Immature natural killer cell (primary cell): ENCODE measurements at regions not wholly inside any gene's neighbourhood (a gene's known extent, or its start where the extent isn't known, plus 50 kb on each side); places are given as distances from the start of the nearest gene placed in this dataset.
"Not testable (repeated sequence)": the region's sequence is repeated elsewhere in the genome, so short reads cannot be mapped to it uniquely, and the experiment has no call there.

Experiments
- DNase-seq, 3 donors: peaks; one replicate each; pipeline ENCODE4 v3.0.0; 2022; ENCODE audit warnings: mixed read lengths in 1 of 3
- H3K27ac Mint-ChIP-seq, 6 donors: one replicate each; pipeline ENCODE4 v1.8.0; 2020; ENCODE audit warnings: mixed read lengths in 6 of 6, mild to moderate bottlenecking in 5 of 6, inconsistent platforms in 4 of 6, moderate library complexity in 3 of 6
- H3K27me3 Mint-ChIP-seq, 3 donors: one replicate each; pipeline ENCODE4 v1.8.0; 2020 to 2021; ENCODE audit warnings: low read depth in 3 of 3, mild to moderate bottlenecking in 3 of 3, mixed read lengths in 3 of 3, moderate library complexity in 3 of 3, inconsistent platforms in 1 of 3
- H3K36me3 Mint-ChIP-seq, 3 donors: one replicate each; pipeline ENCODE4 v1.8.0; 2020; ENCODE audit warnings: mixed read lengths in 3 of 3, inconsistent platforms in 2 of 3, mild to moderate bottlenecking in 2 of 3
- H3K4me1 Mint-ChIP-seq, 2 donors: one replicate each; pipeline ENCODE4 v1.8.0; 2020; ENCODE audit warnings: inconsistent platforms in 2 of 2, mild to moderate bottlenecking in 2 of 2, mixed read lengths in 2 of 2, moderate library complexity in 1 of 2
- H3K4me3 Mint-ChIP-seq, 5 donors: one replicate each; pipeline ENCODE4 v1.8.0; 2020; ENCODE audit warnings: mild to moderate bottlenecking in 5 of 5, mixed read lengths in 5 of 5, inconsistent platforms in 3 of 5, moderate library complexity in 3 of 5
- H3K9me3 Mint-ChIP-seq, 6 donors: one replicate each; pipeline ENCODE4 v1.8.0; 2020; ENCODE audit warnings: mild to moderate bottlenecking in 6 of 6, mixed read lengths in 6 of 6, inconsistent platforms in 4 of 6, moderate library complexity in 3 of 6

- Mint-ChIP-seq H3K36me3 (peaks cover 0 to 13% (median 0%) of the 10 kb centered on the region in 3 donors), H3K9me3 (peaks cover 48 to 77% (median 59%) of the 10 kb centered on the region in 6 donors)
- DNase-seq, H3K27ac Mint-ChIP-seq, H3K4me1 Mint-ChIP-seq, H3K27me3 Mint-ChIP-seq, H3K4me3 Mint-ChIP-seq: not testable (repeated sequence)
Measured at GRCh38 chr22:10749423-10749822, 4778.6 kb upstream of the OR11H1 start.

- not testable (repeated sequence) for H3K27me3 Mint-ChIP-seq, H3K27ac Mint-ChIP-seq, DNase-seq, H3K4me3 Mint-ChIP-seq, H3K36me3 Mint-ChIP-seq, H3K4me1 Mint-ChIP-seq
- H3K9me3 Mint-ChIP-seq, result peaks cover 41 to 83% (median 67%) of the 10 kb centered on the region in 6 donors
Measured at GRCh38 chr22:10753566-10753965, 4774.4 kb upstream of the OR11H1 start.

GRCh38 chr22:10755350-10755749 lies 4772.6 kb upstream of the OR11H1 start:
- not testable (repeated sequence) for DNase-seq, H3K27ac Mint-ChIP-seq, H3K4me3 Mint-ChIP-seq, H3K27me3 Mint-ChIP-seq, H3K4me1 Mint-ChIP-seq, H3K36me3 Mint-ChIP-seq
- peaks cover 35 to 80% (median 64%) of the 10 kb centered on the region in 6 donors for H3K9me3 Mint-ChIP-seq

GRCh38 chr22:10760418-10760817 lies 4767.6 kb upstream of the OR11H1 start:
- not testable (repeated sequence) for H3K27me3 Mint-ChIP-seq, H3K4me3 Mint-ChIP-seq, DNase-seq, H3K36me3 Mint-ChIP-seq, H3K4me1 Mint-ChIP-seq, H3K27ac Mint-ChIP-seq
- peaks cover 27 to 87% (median 67%) of the 10 kb centered on the region in 6 donors for H3K9me3 Mint-ChIP-seq

- peaks cover 29 to 88% (median 59%) of the 10 kb centered on the region in 6 donors for H3K9me3 Mint-ChIP-seq
- not testable (repeated sequence) for H3K4me1 Mint-ChIP-seq, H3K27me3 Mint-ChIP-seq, H3K36me3 Mint-ChIP-seq, DNase-seq, H3K4me3 Mint-ChIP-seq, H3K27ac Mint-ChIP-seq
Measured at GRCh38 chr22:10766320-10766719, 4761.7 kb upstream of the OR11H1 start.

- not testable (repeated sequence) for H3K4me3 Mint-ChIP-seq, H3K27ac Mint-ChIP-seq, H3K27me3 Mint-ChIP-seq, DNase-seq, H3K4me1 Mint-ChIP-seq, H3K36me3 Mint-ChIP-seq
- H3K9me3 Mint-ChIP-seq, result peaks cover 26 to 81% (median 58%) of the 10 kb centered on the region in 6 donors
Measured at GRCh38 chr22:10768875-10769274, 4759.1 kb upstream of the OR11H1 start.

GRCh38 chr22:10771744-10772143 lies 4756.2 kb upstream of the OR11H1 start:
- not testable (repeated sequence) for H3K4me1 Mint-ChIP-seq, H3K36me3 Mint-ChIP-seq, H3K4me3 Mint-ChIP-seq, DNase-seq, H3K27ac Mint-ChIP-seq, H3K27me3 Mint-ChIP-seq
- H3K9me3 Mint-ChIP-seq, result peaks cover 27 to 84% (median 68%) of the 10 kb centered on the region in 6 donors

- not testable (repeated sequence) for H3K27me3 Mint-ChIP-seq, H3K36me3 Mint-ChIP-seq, H3K4me3 Mint-ChIP-seq, H3K27ac Mint-ChIP-seq, DNase-seq, H3K4me1 Mint-ChIP-seq
- peaks cover 33 to 82% (median 67%) of the 10 kb centered on the region in 6 donors for H3K9me3 Mint-ChIP-seq
Measured at GRCh38 chr22:10773341-10773740, 4754.7 kb upstream of the OR11H1 start.

GRCh38 chr22:10775601-10776357 lies 4752.2 kb upstream of the OR11H1 start:
- not testable (repeated sequence) for H3K27me3 Mint-ChIP-seq
- peaks cover 43 to 83% (median 79%) of the 10 kb centered on the region in 6 donors for H3K9me3 Mint-ChIP-seq

GRCh38 chr22:10776358-10776729 lies 4751.6 kb upstream of the OR11H1 start:
- not testable (repeated sequence) for H3K4me3 Mint-ChIP-seq, H3K27me3 Mint-ChIP-seq, H3K27ac Mint-ChIP-seq, H3K4me1 Mint-ChIP-seq, DNase-seq
- H3K9me3 Mint-ChIP-seq, result peaks cover 47 to 87% (median 81%) of the 10 kb centered on the region in 6 donors
- H3K36me3 Mint-ChIP-seq, result peaks cover 4 to 18% (median 6%) of the 10 kb centered on the region in 3 donors

More at GRCh38 chr22:10775601-10776357, 4752.2 kb upstream of the OR11H1 start:
- not testable (repeated sequence) for H3K4me3 Mint-ChIP-seq, H3K4me1 Mint-ChIP-seq, DNase-seq, H3K27ac Mint-ChIP-seq
- H3K36me3 Mint-ChIP-seq, result peaks cover 4 to 18% (median 6%) of the 10 kb centered on the region in 3 donors

- not testable (repeated sequence) for H3K4me3 Mint-ChIP-seq, H3K27ac Mint-ChIP-seq, H3K27me3 Mint-ChIP-seq, DNase-seq, H3K4me1 Mint-ChIP-seq
- peaks cover 46 to 91% (median 86%) of the 10 kb centered on the region in 6 donors for H3K9me3 Mint-ChIP-seq
- H3K36me3 Mint-ChIP-seq, result peaks cover 4 to 19% (median 4%) of the 10 kb centered on the region in 3 donors
Measured at GRCh38 chr22:10777733-10778132, 4750.3 kb upstream of the OR11H1 start.

GRCh38 chr22:10778296-10778814 lies 4749.6 kb upstream of the OR11H1 start:
- Mint-ChIP-seq H3K27ac (no peak overlapping the region), H3K4me1 (no peaks in the 10 kb centered on the region), H3K36me3 (peaks cover 4 to 19% (median 7%) of the 10 kb centered on the region in 3 donors), H3K27me3 (peaks cover 0 to 2% (median 0%) of the 10 kb centered on the region in 3 donors), H3K9me3 (peaks cover 48 to 91% (median 87%) of the 10 kb centered on the region in 6 donors), H3K4me3 (no peak overlapping the region)
- no peak for DNase-seq

GRCh38 chr22:10779200-10779599 lies 4748.8 kb upstream of the OR11H1 start:
- not testable (repeated sequence) for H3K4me3 Mint-ChIP-seq, H3K27ac Mint-ChIP-seq, DNase-seq, H3K4me1 Mint-ChIP-seq, H3K27me3 Mint-ChIP-seq
- Mint-ChIP-seq H3K36me3 (peaks cover 4 to 19% (median 7%) of the 10 kb centered on the region in 3 donors), H3K9me3 (peaks cover 54 to 93% (median 90%) of the 10 kb centered on the region in 6 donors)

- DNase-seq, result no peak
- Mint-ChIP-seq H3K9me3 (peaks cover 53 to 85% (median 83%) of the 10 kb centered on the region in 6 donors), H3K4me3 (no peak overlapping the region), H3K27ac (no peak overlapping the region), H3K36me3 (peaks cover 4 to 19% (median 7%) of the 10 kb centered on the region in 3 donors), H3K27me3 (peaks cover 0 to 2% (median 0%) of the 10 kb centered on the region in 3 donors), H3K4me1 (no peaks in the 10 kb centered on the region)
Measured at GRCh38 chr22:10780281-10780680, 4747.7 kb upstream of the OR11H1 start.
